ENCODE measurements at regions not wholly inside any gene's neighbourhood (a gene's known extent, or its start where the extent isn't known, plus 50 kb on each side); places are given as distances from the start of the nearest gene placed in this dataset.
A peak's percentile ranks its signal among the peaks of the same experiment; 100 is the strongest.

DNA sequence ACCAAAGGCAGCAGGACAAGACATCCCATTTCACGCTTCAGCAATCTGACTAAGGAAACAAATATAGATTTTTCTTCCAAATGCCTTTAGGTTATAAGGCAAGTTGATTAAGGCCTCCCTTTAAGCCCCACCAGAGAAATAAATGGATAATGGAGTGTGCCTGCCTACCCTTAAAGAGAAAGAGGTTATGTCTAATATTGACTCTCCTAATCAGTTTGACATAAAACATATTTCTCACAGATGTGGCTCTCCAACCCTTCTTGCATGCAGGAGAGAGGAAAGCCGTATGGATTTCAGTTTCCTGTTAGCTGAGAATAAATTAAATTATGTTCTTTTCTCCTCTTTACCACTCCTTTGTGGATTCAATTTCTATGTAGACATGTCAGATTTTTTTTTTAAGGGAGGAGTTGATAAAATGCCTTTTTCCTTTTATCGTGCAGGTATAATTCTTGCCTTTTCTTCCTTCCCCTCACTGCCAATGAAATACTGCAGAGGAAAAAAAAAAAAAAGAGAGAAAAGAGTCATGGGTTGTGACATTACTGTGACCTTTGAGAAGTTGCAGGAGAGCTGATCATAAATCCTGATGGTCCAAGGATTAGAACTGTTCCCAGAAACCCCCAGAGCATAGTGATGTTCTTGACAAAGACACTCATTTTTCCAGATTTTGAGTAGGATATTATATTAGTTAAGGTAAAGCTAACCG, 355.3 kb upstream of the SLCO3A1 start:
- H3K9ac ChIP-seq (ENCODE audit: low read depth, low read length) = no peak overlapping the region
- H3K27ac ChIP-seq (ENCODE audit: low read depth, low read length) = no peak overlapping the region

DNA sequence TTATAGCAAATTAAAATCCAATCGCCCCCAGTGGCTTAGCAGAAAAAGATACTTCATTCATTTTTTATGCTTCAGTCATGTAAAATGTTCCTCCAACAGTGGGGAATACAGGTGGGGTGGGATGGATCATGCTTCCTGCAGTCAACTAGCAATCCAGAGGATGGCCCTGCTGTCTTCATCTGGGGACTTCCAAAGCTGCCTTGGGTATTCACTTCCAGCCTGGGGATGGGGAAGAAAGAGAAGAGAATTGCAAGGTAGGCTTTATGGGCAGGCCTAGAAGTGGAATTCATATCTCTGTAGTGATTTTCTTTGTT, 354.8 kb upstream of the SLCO3A1 start:
- H3K4me1 ChIP-seq (ENCODE audit: insufficient read depth, low read length) = peaks cover 22% of the 10 kb centered on the region
- H3K9ac ChIP-seq (ENCODE audit: low read depth, low read length) = no peak overlapping the region
- no peaks in the 10 kb centered on the region for H3K9me3 ChIP-seq (ENCODE audit: insufficient read depth, low read depth, low read length)
- WGBS = no CpG with 5 or more reads among the region's 1 CpG
- no peaks in the 10 kb centered on the region for H3K36me3 ChIP-seq (ENCODE audit: insufficient read depth, low read length)
- no peak overlapping the region for H3K4me3 ChIP-seq (ENCODE audit: low read length)
- H3K27me3 ChIP-seq (ENCODE audit: insufficient read depth, low read length) = no peaks in the 10 kb centered on the region
- no peak overlapping the region for H3K27ac ChIP-seq (ENCODE audit: low read depth, low read length)

More for the DNA sequence above, 355.3 kb upstream of the SLCO3A1 start:
- Histone ChIP-seq H3K36me3 (ENCODE audit: insufficient read depth, low read length) (no peaks in the 10 kb centered on the region), H3K4me1 (ENCODE audit: insufficient read depth, low read length) (peaks cover 22% of the 10 kb centered on the region), H3K27me3 (ENCODE audit: insufficient read depth, low read length) (no peaks in the 10 kb centered on the region), H3K9me3 (ENCODE audit: insufficient read depth, low read depth, low read length) (no peaks in the 10 kb centered on the region), H3K4me3 (ENCODE audit: low read length) (no peak overlapping the region)
- WGBS = 100% methylated on average over 1 of the region's 4 CpGs

DNA sequence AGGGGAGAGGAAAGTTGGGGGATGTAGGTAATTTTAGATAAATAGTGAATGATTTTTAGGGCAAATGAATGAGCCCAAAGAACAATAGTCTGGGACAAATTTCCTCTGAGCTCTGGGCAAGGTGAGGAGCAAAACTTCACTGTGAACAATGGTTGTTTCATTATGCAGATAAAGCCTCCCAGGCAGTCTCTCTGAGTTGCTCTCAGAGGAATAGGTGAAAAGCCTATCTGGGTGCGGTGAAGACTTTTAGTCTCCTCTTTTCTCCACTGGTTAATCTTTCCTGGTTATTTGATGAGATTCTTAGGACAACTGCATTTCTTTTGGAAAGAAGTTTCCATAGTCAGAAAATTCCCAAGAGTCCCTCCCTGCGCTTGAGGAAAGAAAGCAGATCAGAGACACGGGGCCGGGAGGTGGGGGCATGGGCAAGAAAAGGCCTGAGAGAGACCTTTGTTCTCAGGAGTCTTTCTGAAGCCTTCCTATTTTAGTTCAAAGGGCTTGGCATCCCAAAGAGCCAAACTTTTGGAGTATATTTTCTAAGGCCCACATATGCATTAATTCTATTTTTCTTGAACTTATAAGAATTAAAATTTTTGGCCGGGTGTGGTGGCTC, 353.6 kb upstream of the SLCO3A1 start:
- H3K4me3 ChIP-seq (ENCODE audit: low read length) = no peak overlapping the region
- H3K9ac ChIP-seq (ENCODE audit: low read depth, low read length) = 0 out of 2 replicates have a peak overlapping the region, but pooled peaks have one; percentile 1
- H3K4me1 ChIP-seq (ENCODE audit: insufficient read depth, low read length) = peaks cover 22% of the 10 kb centered on the region
- H3K36me3 ChIP-seq (ENCODE audit: insufficient read depth, low read length) = no peaks in the 10 kb centered on the region
- no peaks in the 10 kb centered on the region for H3K27me3 ChIP-seq (ENCODE audit: insufficient read depth, low read length)
- peak overlapping the region; percentile 60 for H3K27ac ChIP-seq (ENCODE audit: low read depth, low read length)
- WGBS = 48% methylated on average over 5 of the region's 5 CpGs
- no peaks in the 10 kb centered on the region for H3K9me3 ChIP-seq (ENCODE audit: insufficient read depth, low read depth, low read length)

DNA sequence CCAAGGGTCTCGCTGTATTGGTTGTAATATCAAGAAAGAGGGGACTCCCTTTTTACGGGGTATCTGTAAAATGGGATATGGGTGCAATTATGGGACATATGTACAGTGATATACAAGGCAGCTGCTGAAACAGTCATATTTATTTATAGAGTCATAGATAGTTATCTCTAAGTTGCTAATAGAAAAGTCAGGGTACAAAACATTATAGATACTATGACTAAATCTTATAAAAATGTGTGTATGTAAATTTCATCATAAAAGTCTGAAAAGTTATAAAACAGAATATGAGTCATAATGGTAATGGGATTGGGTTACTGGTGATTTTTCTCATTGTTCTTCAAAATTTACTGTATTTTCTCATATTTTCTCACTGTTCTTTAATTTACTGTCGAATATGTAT, 344.9 kb upstream of the SLCO3A1 start:
- H3K27ac ChIP-seq (ENCODE audit: low read depth, low read length) = no peak overlapping the region
- no peaks in the 10 kb centered on the region for H3K9me3 ChIP-seq (ENCODE audit: insufficient read depth, low read depth, low read length)
- 95% methylated on average over 2 of the region's 3 CpGs for WGBS
- H3K36me3 ChIP-seq (ENCODE audit: insufficient read depth, low read length) = no peaks in the 10 kb centered on the region
- H3K4me3 ChIP-seq (ENCODE audit: low read length) = no peak overlapping the region
- no peaks in the 10 kb centered on the region for H3K27me3 ChIP-seq (ENCODE audit: insufficient read depth, low read length)
- H3K9ac ChIP-seq (ENCODE audit: low read depth, low read length) = no peak overlapping the region
- no peaks in the 10 kb centered on the region for H3K4me1 ChIP-seq (ENCODE audit: insufficient read depth, low read length)

DNA sequence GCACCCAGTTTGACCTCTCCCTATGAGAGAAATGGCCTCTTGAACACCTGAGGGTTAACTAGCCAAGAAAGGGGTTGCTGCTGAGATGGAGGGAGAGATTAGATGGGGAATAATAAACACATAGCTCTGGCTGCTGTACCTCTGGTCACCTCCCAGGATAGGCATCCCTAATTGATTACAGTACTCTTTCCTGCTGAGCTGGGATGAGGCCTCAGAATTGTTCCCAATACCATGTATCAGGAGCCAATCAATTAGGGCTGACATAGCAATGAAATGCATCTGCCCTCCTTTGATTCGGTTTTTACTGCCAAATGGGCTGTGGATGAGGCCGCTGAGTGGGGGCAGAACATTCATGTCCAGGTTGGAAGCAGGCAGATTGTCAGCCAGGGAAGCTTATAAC, 339.4 kb upstream of the SLCO3A1 start:
- WGBS = 95% methylated on average over 2 of the region's 2 CpGs
- Histone ChIP-seq H3K4me3 (ENCODE audit: low read length) (no peak overlapping the region), H3K9me3 (ENCODE audit: insufficient read depth, low read depth, low read length) (no peaks in the 10 kb centered on the region), H3K36me3 (ENCODE audit: insufficient read depth, low read length) (no peaks in the 10 kb centered on the region), H3K27ac (ENCODE audit: low read depth, low read length) (no peak overlapping the region), H3K4me1 (ENCODE audit: insufficient read depth, low read length) (peaks cover 9% of the 10 kb centered on the region), H3K9ac (ENCODE audit: low read depth, low read length) (no peak overlapping the region), H3K27me3 (ENCODE audit: insufficient read depth, low read length) (no peaks in the 10 kb centered on the region)

DNA sequence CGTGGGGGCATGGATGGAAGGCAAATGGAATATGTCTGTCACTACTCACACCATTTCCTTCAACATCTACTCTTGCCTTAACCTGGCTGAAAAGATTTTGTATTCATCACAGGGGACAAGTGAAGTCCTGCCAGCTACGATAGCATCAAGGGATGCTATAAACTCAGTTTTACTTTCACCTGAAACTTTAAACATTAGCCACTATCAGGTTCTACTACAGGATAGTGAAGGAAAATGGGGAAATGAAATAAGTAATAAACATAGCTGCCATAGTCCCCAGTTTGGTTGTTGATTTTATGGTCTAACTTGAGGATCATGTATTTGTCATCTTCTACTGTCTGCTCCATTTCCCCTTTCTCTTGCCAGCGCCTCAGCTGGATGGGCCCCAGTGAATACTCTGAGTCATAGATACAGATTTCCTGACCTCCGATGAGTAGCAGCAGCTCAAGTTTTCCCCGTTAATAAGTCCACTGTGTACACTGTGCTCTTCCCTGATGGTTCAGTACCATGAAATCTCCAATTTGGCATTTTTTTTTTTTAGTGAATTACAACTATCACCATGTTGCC, 338.2 kb upstream of the SLCO3A1 start:
- no peak overlapping the region for H3K27ac ChIP-seq (ENCODE audit: low read depth, low read length)
- H3K9ac ChIP-seq (ENCODE audit: low read depth, low read length) = no peak overlapping the region
- peaks cover 9% of the 10 kb centered on the region for H3K4me1 ChIP-seq (ENCODE audit: insufficient read depth, low read length)
- H3K36me3 ChIP-seq (ENCODE audit: insufficient read depth, low read length) = no peaks in the 10 kb centered on the region
- H3K27me3 ChIP-seq (ENCODE audit: insufficient read depth, low read length) = no peaks in the 10 kb centered on the region
- no peaks in the 10 kb centered on the region for H3K9me3 ChIP-seq (ENCODE audit: insufficient read depth, low read depth, low read length)
- no peak overlapping the region for H3K4me3 ChIP-seq (ENCODE audit: low read length)
- WGBS = 92% methylated on average over 5 of the region's 5 CpGs

DNA sequence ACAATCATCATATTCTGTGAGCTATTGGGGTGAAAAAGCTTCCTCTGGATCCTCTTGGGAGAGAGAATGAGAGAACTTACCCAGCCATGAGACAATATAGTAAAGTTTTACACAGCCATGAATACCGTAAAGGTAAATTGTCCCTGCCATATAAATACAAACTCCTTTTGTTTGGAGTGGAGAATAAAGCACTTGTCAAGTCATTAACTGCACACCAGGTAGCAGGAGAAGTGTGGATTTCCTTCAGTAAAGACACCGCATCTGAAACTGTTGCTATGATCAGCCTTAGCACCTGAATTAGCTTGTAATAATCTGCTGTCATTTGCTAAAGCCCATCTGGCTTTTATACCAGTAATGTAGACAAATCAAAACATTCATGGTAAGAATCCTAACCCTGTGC, 336.6 kb upstream of the SLCO3A1 start:
- Histone ChIP-seq H3K9ac (ENCODE audit: low read depth, low read length) (no peak overlapping the region), H3K4me1 (ENCODE audit: insufficient read depth, low read length) (peaks cover 9% of the 10 kb centered on the region), H3K27ac (ENCODE audit: low read depth, low read length) (no peak overlapping the region), H3K36me3 (ENCODE audit: insufficient read depth, low read length) (no peaks in the 10 kb centered on the region), H3K27me3 (ENCODE audit: insufficient read depth, low read length) (no peaks in the 10 kb centered on the region), H3K4me3 (ENCODE audit: low read length) (no peak overlapping the region), H3K9me3 (ENCODE audit: insufficient read depth, low read depth, low read length) (no peaks in the 10 kb centered on the region)
- 14% methylated on average over 1 of the region's 2 CpGs for WGBS

DNA sequence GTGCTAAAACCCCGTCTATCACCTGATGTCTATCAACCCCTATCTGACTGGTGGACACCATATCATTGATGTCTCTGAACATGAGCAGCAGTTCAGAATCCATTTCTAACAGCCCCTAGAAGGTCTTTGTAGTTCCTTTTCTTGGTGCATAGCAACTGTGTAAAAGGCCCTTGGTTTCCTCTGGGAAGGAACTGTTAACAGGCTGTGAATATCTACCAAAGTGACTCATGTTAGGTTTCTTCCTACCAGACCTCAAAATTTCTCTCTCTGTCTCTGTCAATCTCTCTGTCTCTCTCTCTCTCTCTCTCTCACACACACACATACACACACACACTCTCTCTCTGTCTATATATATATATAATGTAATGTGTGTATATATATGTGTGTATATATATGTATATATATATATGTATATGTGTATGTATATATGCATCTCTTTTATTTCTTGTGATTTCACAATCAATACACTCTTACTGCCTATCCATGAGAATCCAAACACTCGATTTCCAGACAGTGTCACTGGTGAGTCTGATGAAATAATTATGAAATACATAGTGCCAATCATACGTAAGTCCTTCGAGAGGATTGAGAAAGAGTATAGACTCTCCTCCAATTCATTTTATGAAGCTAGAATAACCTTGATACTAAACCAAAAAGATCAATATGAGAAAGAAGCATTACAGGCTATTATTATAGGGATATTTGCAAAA, 335.9 kb upstream of the SLCO3A1 start:
- Histone ChIP-seq H3K4me3 (ENCODE audit: low read length) (no peak overlapping the region), H3K36me3 (ENCODE audit: insufficient read depth, low read length) (no peaks in the 10 kb centered on the region), H3K4me1 (ENCODE audit: insufficient read depth, low read length) (peaks cover 9% of the 10 kb centered on the region), H3K27me3 (ENCODE audit: insufficient read depth, low read length) (no peaks in the 10 kb centered on the region), H3K9ac (ENCODE audit: low read depth, low read length) (no peak overlapping the region), H3K27ac (ENCODE audit: low read depth, low read length) (no peak overlapping the region), H3K9me3 (ENCODE audit: insufficient read depth, low read depth, low read length) (no peaks in the 10 kb centered on the region)
- 88% methylated on average over 3 of the region's 4 CpGs for WGBS

DNA sequence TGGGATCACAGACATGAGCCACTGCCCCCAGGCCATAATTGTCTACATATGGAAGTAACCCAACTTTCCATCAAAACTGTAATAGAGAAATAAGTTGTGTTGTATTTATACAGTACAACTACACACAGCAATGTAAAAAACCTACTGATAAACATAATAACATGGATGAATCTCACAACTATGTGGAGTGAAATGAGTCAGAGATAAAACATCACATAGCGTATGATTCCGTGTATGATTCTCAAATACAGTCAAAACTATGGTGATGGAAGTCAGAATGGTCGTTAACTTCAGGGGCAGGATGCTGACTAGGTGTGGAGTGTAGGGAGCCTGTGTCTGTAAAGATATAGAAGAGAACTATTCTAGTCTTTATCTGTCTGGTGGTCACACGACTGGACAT, 332.7 kb upstream of the SLCO3A1 start:
- WGBS = 64% methylated on average over 3 of the region's 4 CpGs
- Histone ChIP-seq H3K9me3 (ENCODE audit: insufficient read depth, low read depth, low read length) (peaks cover 14% of the 10 kb centered on the region), H3K4me3 (ENCODE audit: low read length) (no peak overlapping the region), H3K27ac (ENCODE audit: low read depth, low read length) (no peak overlapping the region), H3K27me3 (ENCODE audit: insufficient read depth, low read length) (no peaks in the 10 kb centered on the region), H3K36me3 (ENCODE audit: insufficient read depth, low read length) (no peaks in the 10 kb centered on the region), H3K9ac (ENCODE audit: low read depth, low read length) (no peak overlapping the region), H3K4me1 (ENCODE audit: insufficient read depth, low read length) (peaks cover 9% of the 10 kb centered on the region)

DNA sequence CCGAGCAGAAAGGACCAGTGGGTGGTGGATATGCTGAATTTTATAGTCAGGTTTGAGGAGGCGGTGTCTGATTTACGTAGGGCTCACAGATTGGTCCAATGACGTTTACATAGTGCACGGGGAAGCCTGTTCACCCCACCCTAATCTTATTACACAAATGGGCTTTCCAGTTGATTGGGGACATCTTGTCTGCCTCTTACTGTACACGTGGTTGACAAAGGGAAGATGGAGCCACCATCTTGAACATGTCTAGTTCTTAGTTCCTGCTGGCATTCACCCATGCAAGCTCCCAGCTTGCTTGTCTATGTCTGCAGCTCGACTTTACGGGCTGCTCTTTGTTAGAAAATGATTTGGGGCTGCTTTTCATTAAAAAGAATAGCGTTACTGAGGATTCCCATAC, 332.0 kb upstream of the SLCO3A1 start:
- no peak overlapping the region for H3K27ac ChIP-seq (ENCODE audit: low read depth, low read length)
- peaks cover 9% of the 10 kb centered on the region for H3K4me1 ChIP-seq (ENCODE audit: insufficient read depth, low read length)
- peaks cover 15% of the 10 kb centered on the region for H3K9me3 ChIP-seq (ENCODE audit: insufficient read depth, low read depth, low read length)
- H3K27me3 ChIP-seq (ENCODE audit: insufficient read depth, low read length) = no peaks in the 10 kb centered on the region
- H3K4me3 ChIP-seq (ENCODE audit: low read length) = no peak overlapping the region
- H3K9ac ChIP-seq (ENCODE audit: low read depth, low read length) = no peak overlapping the region
- WGBS = 86% methylated on average over 9 of the region's 9 CpGs
- H3K36me3 ChIP-seq (ENCODE audit: insufficient read depth, low read length) = no peaks in the 10 kb centered on the region

DNA sequence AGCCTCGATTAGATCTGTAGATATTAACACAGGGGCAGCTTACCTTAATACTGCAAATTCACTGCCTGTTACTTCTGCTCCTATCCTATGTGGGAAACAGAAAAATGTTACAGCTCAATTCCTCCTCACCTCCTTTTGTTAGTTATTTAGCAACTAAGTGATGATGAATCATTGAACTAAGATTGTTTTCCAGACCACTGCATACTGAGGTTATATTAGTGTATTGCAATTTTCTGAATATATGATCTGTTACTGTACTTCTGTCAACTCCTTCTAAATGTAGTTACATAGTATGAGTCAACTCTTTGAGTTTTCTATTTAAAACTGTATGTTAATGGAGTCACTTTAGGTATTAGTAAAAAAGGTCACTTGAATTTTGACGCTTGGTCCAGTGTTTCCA, 331.5 kb upstream of the SLCO3A1 start:
- H3K4me1 ChIP-seq (ENCODE audit: insufficient read depth, low read length) = peaks cover 5% of the 10 kb centered on the region
- 96% methylated on average over 2 of the region's 2 CpGs for WGBS
- no peaks in the 10 kb centered on the region for H3K27me3 ChIP-seq (ENCODE audit: insufficient read depth, low read length)
- no peak overlapping the region for H3K27ac ChIP-seq (ENCODE audit: low read depth, low read length)
- H3K9ac ChIP-seq (ENCODE audit: low read depth, low read length) = no peak overlapping the region
- H3K4me3 ChIP-seq (ENCODE audit: low read length) = no peak overlapping the region
- H3K36me3 ChIP-seq (ENCODE audit: insufficient read depth, low read length) = no peaks in the 10 kb centered on the region
- peaks cover 15% of the 10 kb centered on the region for H3K9me3 ChIP-seq (ENCODE audit: insufficient read depth, low read depth, low read length)
